GM21360 (cell line): ENCODE measurements at regions not wholly inside any gene's neighbourhood (a gene's known extent, or its start where the extent isn't known, plus 50 kb on each side); places are given as distances from the start of the nearest gene placed in this dataset.

ENCODE experiments used
- ATAC-seq: cut with Tn5 transposase; IDR thresholded peaks from one replicate; pipeline ENCODE4 v1.9.1; 2021; ENCODE audit warnings: mild to moderate bottlenecking, moderate library complexity; ENCODE audit not compliant: unreplicated experiment

- ATAC-seq = no peak
Observed at GRCh38 chr12:91610561-91610960, 427.9 kb upstream of the DCN start.

DNA sequence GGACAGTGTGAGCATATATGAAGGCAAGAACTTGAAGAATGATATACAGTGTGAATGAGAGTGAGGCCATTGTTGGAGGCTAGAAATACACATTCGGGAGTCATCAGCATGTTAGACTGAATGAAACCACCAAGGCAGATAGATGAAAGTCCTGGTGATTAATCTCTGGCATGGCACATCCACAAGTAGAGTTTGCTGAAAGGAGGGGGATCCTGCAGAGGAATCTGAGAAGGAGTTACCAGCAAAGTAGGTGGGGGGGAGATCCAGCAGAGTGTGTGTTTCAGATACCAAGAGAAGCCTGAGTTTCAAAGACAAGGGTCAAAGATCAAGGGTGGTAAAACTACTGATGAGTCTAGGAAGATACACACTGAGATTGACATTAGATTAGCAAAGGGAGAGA, 426.7 kb upstream of the DCN start:
- no peak for ATAC-seq

- no peak for ATAC-seq
Observed at GRCh38 chr12:91608542-91608941, 425.9 kb upstream of the DCN start.

DNA sequence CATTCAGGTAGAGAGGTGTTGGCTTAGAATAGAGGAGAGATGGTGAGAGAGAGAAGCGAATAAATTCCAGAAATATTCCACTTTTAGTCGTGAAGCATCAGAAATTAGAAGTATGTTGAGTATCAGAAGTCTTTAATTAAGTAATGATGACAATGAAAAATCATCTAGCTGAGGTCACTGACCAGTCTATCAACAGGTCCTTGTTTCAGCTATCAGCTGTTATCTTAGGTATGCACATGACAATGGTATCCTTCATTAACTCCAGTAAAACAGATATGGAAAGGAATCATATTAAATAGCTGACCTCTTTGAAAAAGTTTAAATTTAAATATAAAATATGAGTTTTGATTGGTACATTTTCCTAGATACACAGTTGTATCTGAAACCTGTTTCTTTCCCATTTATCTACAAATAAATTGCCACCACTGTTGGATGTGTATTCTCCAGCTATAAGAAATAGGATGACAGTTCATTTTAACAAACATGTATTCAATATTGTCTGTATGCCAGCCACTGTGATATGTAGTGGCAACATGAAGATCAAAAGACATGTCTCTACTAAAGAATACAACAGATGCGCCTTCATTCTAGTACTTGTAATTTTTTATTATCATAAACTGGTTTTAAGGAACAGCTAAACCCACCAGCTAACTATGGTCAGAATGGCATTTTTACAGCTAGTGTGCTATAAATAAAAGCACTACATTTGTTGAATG, 424.2 kb upstream of the DCN start:
- no peak for ATAC-seq

GRCh38 chr12:91604897-91605296, 422.3 kb upstream of the DCN start:
- ATAC-seq = no peak

GRCh38 chr12:91603060-91603459, 420.4 kb upstream of the DCN start:
- ATAC-seq = no peak

- no peak for ATAC-seq
Observed at GRCh38 chr12:91601054-91601453, 418.4 kb upstream of the DCN start.

GRCh38 chr12:91594715-91595114, 412.1 kb upstream of the DCN start:
- ATAC-seq = no peak

DNA sequence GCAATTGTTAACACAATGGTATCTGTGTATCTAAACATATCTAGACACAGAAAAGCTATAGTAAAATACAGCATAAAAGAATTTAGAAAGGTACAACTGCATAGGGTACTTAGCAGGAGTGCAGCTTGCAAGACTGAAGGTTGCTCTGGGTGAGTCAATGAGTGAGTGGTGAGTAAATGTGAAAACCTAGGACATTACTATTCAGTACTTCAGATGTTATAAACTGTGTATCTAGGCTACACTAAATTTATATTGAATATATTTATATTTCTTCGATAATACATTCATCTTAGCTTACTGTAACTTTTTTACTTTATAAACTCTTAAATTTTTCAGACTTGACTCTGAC, 409.0 kb upstream of the DCN start:
- ATAC-seq = no peak

DNA sequence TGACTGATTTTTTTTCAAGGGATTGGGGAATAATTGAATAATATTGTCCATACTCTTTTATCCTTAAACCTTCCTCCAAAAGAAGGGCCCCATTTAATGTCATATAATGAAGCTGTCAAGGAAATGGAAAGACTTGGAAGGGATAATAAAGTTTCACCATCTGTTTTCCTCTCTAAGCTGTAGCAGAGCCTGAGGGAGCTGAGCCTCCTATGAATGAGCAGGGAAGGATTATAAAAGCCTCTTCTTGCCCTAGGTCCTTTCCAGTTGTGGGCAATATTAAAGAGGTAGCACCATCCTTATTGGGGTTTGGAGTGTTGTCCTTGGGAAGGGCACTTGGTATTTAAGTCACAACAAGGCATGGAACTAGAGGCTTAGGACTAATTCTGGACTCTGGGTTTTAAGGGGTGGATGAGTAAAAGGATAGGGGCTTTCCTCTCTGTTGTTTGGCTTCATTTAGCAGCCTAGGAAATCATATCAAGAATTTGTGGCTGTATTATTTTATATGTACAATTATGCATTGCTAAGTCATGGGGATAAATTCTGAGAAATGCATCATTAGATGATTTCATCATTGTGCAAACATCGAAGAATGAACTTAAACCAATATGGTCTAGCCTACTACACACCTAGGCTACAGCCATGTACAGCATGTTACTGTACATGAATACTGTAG, 408.5 kb upstream of the DCN start:
- ATAC-seq = no peak

- ATAC-seq = no peak
Observed at GRCh38 chr12:91588874-91589454, 406.3 kb upstream of the DCN start.

- no peak for ATAC-seq
Observed at GRCh38 chr12:91586015-91586414, 403.4 kb upstream of the DCN start.

- no peak for ATAC-seq
Observed at GRCh38 chr12:91582811-91583210, 400.2 kb upstream of the DCN start.

- ATAC-seq = no peak
Observed at GRCh38 chr12:91579516-91580263, 397.1 kb upstream of the DCN start.

DNA sequence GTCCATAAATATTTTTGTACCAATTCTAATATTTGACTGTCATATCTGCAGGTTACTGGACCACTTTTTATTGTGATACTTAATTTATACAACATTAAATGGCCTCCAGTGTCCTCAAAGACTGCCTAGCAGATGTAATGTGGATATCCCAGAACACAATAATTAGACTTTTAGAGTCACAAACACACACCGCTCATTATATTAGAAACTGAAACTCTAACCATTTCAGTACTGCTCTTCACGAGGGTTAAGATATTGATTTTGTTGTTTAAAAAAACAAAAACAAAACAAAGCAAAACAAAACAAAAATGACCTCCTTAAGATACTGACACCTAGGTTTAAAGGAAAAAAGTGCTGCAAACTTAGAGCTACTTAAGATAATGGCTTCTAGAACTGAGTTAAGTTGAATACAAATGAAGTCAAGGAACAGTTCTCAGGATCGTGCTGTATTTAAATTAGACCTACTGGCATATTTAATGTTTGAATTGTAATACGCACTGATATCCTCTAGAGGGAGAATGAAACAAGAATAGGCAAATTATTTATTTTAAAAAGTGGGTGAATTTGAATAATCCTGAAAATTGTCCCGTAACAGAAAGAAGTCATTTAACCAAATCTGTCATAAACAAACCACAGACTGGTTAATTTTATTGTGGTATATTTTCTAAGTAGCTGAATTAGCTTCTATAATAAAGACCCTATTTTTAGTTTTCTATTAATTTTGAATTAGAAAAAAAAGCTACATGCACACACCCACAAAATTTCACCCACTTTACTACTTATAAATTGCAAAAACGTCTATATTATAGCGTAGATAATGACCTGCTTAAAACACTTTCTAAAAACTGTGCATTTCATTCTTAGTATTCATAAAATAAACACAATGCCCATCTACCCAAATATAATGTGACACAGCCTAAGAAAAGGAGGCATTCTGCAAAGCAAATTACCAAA, 395.2 kb upstream of the DCN start:
- no peak for ATAC-seq

DNA sequence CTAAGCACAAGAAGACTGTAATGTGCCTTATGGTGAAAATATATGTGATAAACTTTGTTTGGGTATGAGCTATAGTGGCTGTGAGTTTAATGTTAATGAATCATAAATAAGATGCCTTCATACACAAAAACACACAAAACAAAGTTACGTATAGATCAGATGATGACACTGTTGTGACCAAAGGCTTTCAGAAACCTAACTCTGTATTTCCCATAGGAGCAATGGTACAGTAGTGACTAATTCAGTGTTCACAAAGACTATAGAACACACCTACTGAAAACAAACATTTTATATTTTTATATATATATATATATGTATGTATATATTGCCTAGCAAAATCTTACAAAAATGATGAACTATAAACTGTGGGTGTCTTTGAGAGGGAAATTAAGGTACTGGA, 393.8 kb upstream of the DCN start:
- no peak for ATAC-seq

- no peak for ATAC-seq
Observed at GRCh38 chr12:91575630-91576029, 393.0 kb upstream of the DCN start.

- ATAC-seq = no peak
Observed at GRCh38 chr12:91574975-91575374, 392.4 kb upstream of the DCN start.

- ATAC-seq = no peak
Observed at GRCh38 chr12:91574391-91574790, 391.8 kb upstream of the DCN start.

DNA sequence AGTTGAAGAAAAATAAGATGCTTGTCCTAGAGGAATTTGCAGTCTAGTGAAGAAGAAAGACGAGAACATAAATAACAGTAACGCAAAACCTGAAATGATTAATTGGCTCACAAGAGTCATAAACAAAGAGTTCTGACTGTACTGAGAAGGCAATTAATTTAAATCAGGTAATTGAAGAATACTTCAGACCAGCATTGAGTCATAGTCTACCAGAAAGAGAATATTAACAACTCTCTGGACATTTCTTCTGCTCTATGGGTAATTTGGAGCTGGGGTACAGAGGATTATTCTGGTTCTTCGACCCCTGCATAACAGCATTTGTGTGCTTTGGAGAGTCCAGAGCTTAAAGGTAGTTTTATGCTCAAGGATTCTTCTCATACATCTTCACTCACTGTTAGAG, 390.3 kb upstream of the DCN start:
- no peak for ATAC-seq

GRCh38 chr12:91567100-91567485, 384.5 kb upstream of the DCN start:
- no peak for ATAC-seq
